Stimulated activated CD8-positive, alpha-beta memory T cell treated with anti-CD3 and anti-CD28 coated beads, Interleukin-2, amount 100 ng/mL, for 1 hour (primary cell): ENCODE measurements at regions not wholly inside any gene's neighbourhood (a gene's known extent, or its start where the extent isn't known, plus 50 kb on each side); places are given as distances from the start of the nearest gene placed in this dataset.

ENCODE experiments used
- DNase-seq, 2 donors: peaks; one replicate each; pipeline ENCODE4 v3.0.0-alpha.2; 2020; ENCODE audit warnings: low read depth in 2 of 2

GRCh38 chr1:29541631-29542030 lies 305.3 kb downstream of the PTPRU start:
- DNase-seq: no peak

GRCh38 chr1:29540801-29541357 lies 304.6 kb downstream of the PTPRU start:
- no peak for DNase-seq

- DNase-seq: no peak
Measured at GRCh38 chr1:29539971-29540370, 303.6 kb downstream of the PTPRU start.

GRCh38 chr1:29538586-29538985 lies 302.3 kb downstream of the PTPRU start:
- no peak for DNase-seq

- no peak for DNase-seq
Measured at GRCh38 chr1:29532751-29533150, 296.4 kb downstream of the PTPRU start.

GRCh38 chr1:29532285-29532684 lies 296.0 kb downstream of the PTPRU start:
- DNase-seq: no peak

GRCh38 chr1:29531596-29531995 lies 295.3 kb downstream of the PTPRU start:
- no peak for DNase-seq

- DNase-seq: no peak
Measured at GRCh38 chr1:29529677-29530278, 293.5 kb downstream of the PTPRU start.

- no peak for DNase-seq
Measured at GRCh38 chr1:29527314-29528004, 291.1 kb downstream of the PTPRU start.

- DNase-seq: no peak
Measured at GRCh38 chr1:29525941-29526340, 289.6 kb downstream of the PTPRU start.

GRCh38 chr1:29524285-29525065 lies 288.2 kb downstream of the PTPRU start:
- DNase-seq: no peak

- no peak for DNase-seq
Measured at GRCh38 chr1:29523576-29523975, 287.3 kb downstream of the PTPRU start.

- DNase-seq: no peak
Measured at GRCh38 chr1:29523136-29523535, 286.8 kb downstream of the PTPRU start.

- DNase-seq: no peak
Measured at GRCh38 chr1:29521811-29522580, 285.7 kb downstream of the PTPRU start.

- no peak for DNase-seq
Measured at GRCh38 chr1:29521438-29521715, 285.1 kb downstream of the PTPRU start.

- DNase-seq: no peak
Measured at GRCh38 chr1:29520571-29521437, 284.5 kb downstream of the PTPRU start.

- no peak for DNase-seq
Measured at GRCh38 chr1:29519788-29520110, 283.4 kb downstream of the PTPRU start.

GRCh38 chr1:29519108-29519787 lies 282.9 kb downstream of the PTPRU start:
- no peak for DNase-seq

GRCh38 chr1:29518183-29518835 lies 282.0 kb downstream of the PTPRU start:
- DNase-seq: no peak
